Body of pancreas (tissue), 4 donors: ENCODE measurements at regions not wholly inside any gene's neighbourhood (a gene's known extent, or its start where the extent isn't known, plus 50 kb on each side); places are given as distances from the start of the nearest gene placed in this dataset.

Source experiments
- POLR2A ChIP-seq, 3 donors: fragments of 450-650 bp; IDR thresholded peaks; one replicate each; pipeline ENCODE4 v1.6.1; 2016; ENCODE audit warnings: antibody characterized with exemption in 3 of 3, mild to moderate bottlenecking in 2 of 3
- TF ChIP-seq, protein P1 (sequence below), 7 experiments: fragments of 450-650 bp in 4 of 7; fragments of 200-600 bp in 3 of 7; sonication (generic) in 3 of 7; IDR thresholded peaks; one replicate each; pipeline ENCODE4 v1.5.1; 2016 to 2019; ENCODE audit warnings: antibody characterized with exemption in 7 of 7

DNA sequence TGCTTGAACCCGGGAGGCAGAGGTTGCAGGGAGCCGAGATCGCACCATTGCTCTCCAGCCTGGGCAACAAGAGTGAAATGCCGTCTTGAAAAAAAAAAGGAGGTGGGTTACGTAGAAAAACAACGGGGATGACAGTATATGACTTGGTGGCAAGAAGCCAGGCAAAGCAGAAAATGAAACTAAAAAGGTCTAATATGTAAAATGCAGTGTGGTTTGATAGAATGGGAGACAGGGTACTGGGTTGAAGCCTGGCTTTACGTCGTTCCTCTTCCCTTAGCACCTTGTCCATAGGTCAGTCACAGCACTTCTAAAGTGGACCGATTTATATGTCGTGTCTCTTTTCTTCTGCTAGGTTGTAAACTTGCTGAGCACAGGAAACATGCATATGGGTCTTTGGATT lies 274.9 kb upstream of the ZC3H12C start:
- TF ChIP-seq, protein P1, sequence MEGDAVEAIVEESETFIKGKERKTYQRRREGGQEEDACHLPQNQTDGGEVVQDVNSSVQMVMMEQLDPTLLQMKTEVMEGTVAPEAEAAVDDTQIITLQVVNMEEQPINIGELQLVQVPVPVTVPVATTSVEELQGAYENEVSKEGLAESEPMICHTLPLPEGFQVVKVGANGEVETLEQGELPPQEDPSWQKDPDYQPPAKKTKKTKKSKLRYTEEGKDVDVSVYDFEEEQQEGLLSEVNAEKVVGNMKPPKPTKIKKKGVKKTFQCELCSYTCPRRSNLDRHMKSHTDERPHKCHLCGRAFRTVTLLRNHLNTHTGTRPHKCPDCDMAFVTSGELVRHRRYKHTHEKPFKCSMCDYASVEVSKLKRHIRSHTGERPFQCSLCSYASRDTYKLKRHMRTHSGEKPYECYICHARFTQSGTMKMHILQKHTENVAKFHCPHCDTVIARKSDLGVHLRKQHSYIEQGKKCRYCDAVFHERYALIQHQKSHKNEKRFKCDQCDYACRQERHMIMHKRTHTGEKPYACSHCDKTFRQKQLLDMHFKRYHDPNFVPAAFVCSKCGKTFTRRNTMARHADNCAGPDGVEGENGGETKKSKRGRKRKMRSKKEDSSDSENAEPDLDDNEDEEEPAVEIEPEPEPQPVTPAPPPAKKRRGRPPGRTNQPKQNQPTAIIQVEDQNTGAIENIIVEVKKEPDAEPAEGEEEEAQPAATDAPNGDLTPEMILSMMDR (IDR thresholded peaks at IDR 0.05), result no peak
- TF ChIP-seq POLR2A (IDR thresholded peaks at IDR 0.05), result no peak
